Psoas muscle (tissue), 7 donors: ENCODE measurements at regions not wholly inside any gene's neighbourhood (a gene's known extent, or its start where the extent isn't known, plus 50 kb on each side); places are given as distances from the start of the nearest gene placed in this dataset.

Source experiments
- ATAC-seq, 4 donors: fragments of 200-7000 bp; cut with Tn5 transposase; one replicate each; pipeline ENCODE4 v1.9.1; 2020; ENCODE audit warnings: moderate library complexity in 3 of 4, mild to moderate bottlenecking in 2 of 4
- DNase-seq, 2 donors: peaks; one replicate each; pipeline ENCODE4 v3.0.0-alpha.2; 2020
- H3K27ac ChIP-seq: fragments of 200-600 bp; one replicate; pipeline ENCODE4 v1.8.0; 2022
- H3K27me3 ChIP-seq, 3 donors: fragments of 200-600 bp in 1 of 3; one replicate each; pipeline versions ENCODE4 v1.6.1 to v1.8.0; 2013 to 2022; ENCODE audit warnings: low read length in 2 of 3, mild to moderate bottlenecking in 2 of 3, moderate library complexity in 1 of 3; ENCODE audit not compliant: insufficient read depth in 3 of 3
- H3K36me3 ChIP-seq, 2 donors: fragments of 200-600 bp in 1 of 2; one replicate each; pipeline versions ENCODE4 v1.6.1 to v1.8.0; 2013 to 2022; ENCODE audit warnings: low read depth in 1 of 2, mild to moderate bottlenecking in 1 of 2, moderate library complexity in 1 of 2; ENCODE audit not compliant: insufficient read depth in 1 of 2
- H3K4me1 ChIP-seq: fragments of 200-600 bp; one replicate; pipeline ENCODE4 v1.8.0; 2022
- H3K4me3 ChIP-seq: fragments of 200-600 bp; one replicate; pipeline ENCODE4 v1.8.0; 2022; ENCODE audit warnings: mild to moderate bottlenecking
- H3K9me3 ChIP-seq: fragments of 200-600 bp; one replicate; pipeline ENCODE4 v1.8.0; 2022
- CTCF ChIP-seq: fragments of 200-600 bp; IDR thresholded peaks from one replicate; pipeline ENCODE4 v1.8.0; 2022; ENCODE audit warnings: antibody characterized with exemption
- WGBS, 3 donors: extraction: QIAGEN DNeasy Blood & Tissue Kit; methylation state at CpG; one replicate each; pipeline versions ENCODE4 v1.1.6 to v1.1.7; 2013; 5-methylcytosine and 5-hydroxymethylcytosine counted together
- intact Hi-C, 2 donors: fragments of 100-400 bp; cut with DNase I; formaldehyde crosslinking; loops; one replicate each; pipeline versions ENCODE4 v1.11.0 to v1.14.2; 2022
- donor health status: healthy with polysubstance abuse.
- donor health status: DM: no; HTN: no; CAD: no; lungs with moderate emphysema.
- donor health status: Bipolar disorder and iron deficiency.
- donor health status: healthy.
- donor health status: DM: yes; HTN: yes; CAD: no.
- donor health status: DM: no; HTN: no; CAD: no.
- donor health status: DM: yes; HTN: yes; CAD: no.

GRCh38 chr1:72579629-72580028, 297.3 kb upstream of the NEGR1 start:
- no peaks in the 10 kb centered on the region for H3K27me3 ChIP-seq

GRCh38 chr1:72570815-72571214, 288.5 kb upstream of the NEGR1 start:
- DNase-seq: no peak
- Histone ChIP-seq H3K9me3 (no peaks in the 10 kb centered on the region), H3K4me1 (peaks cover 9% of the 10 kb centered on the region), H3K27ac (no peak overlapping the region), H3K27me3 (no peaks in the 10 kb centered on the region), H3K4me3 (no peak overlapping the region), H3K36me3 (no peaks in the 10 kb centered on the region)
- intact Hi-C loops: no loop called here
- TF ChIP-seq CTCF: no peak
- no peak for ATAC-seq
- WGBS, 3 donors: 43 to 63% (median 46%) methylated on average over 2 of the region's 2 CpGs

More at GRCh38 chr1:72579629-72580028, 297.3 kb upstream of the NEGR1 start:
- Histone ChIP-seq H3K36me3 (no peaks in the 10 kb centered on the region), H3K27ac (no peak overlapping the region), H3K4me3 (no peak overlapping the region), H3K9me3 (no peaks in the 10 kb centered on the region), H3K4me1 (no peaks in the 10 kb centered on the region)
- intact Hi-C loops: no loop called here
- ATAC-seq (no peak), DNase-seq (no peak)
- WGBS, 3 donors: 76 to 87% (median 85%) methylated on average over 2 of the region's 2 CpGs
- no peak for TF ChIP-seq CTCF

- Histone ChIP-seq H3K4me1 (peaks cover 9% of the 10 kb centered on the region), H3K36me3 (no peaks in the 10 kb centered on the region), H3K27me3 (no peaks in the 10 kb centered on the region), H3K27ac (no peak overlapping the region), H3K4me3 (no peak overlapping the region), H3K9me3 (no peaks in the 10 kb centered on the region)
- ATAC-seq: no peak
- no peak for DNase-seq
- intact Hi-C loops: no loop called here
- 30 to 63% (median 42%) methylated on average over 1 of the region's 1 CpG for WGBS, 3 donors
- TF ChIP-seq CTCF: no peak
Observed at GRCh38 chr1:72568113-72568512, 285.8 kb upstream of the NEGR1 start.

- no peak overlapping the region for H3K27ac ChIP-seq
- H3K27me3 ChIP-seq: no peaks in the 10 kb centered on the region
- intact Hi-C loops: no loop called here
- H3K9me3 ChIP-seq: no peaks in the 10 kb centered on the region
- DNase-seq (no peak), ATAC-seq (no peak)
- H3K36me3 ChIP-seq: no peaks in the 10 kb centered on the region
- peaks cover 9% of the 10 kb centered on the region for H3K4me1 ChIP-seq
- no peak overlapping the region for H3K4me3 ChIP-seq
- no peak for TF ChIP-seq CTCF
Observed at GRCh38 chr1:72567521-72567920, 285.2 kb upstream of the NEGR1 start.

- ATAC-seq (no peak), DNase-seq (no peak)
- peaks cover 9% of the 10 kb centered on the region for H3K4me1 ChIP-seq
- H3K4me3 ChIP-seq: no peak overlapping the region
- intact Hi-C loops: no loop called here
- no peak overlapping the region for H3K27ac ChIP-seq
- no peaks in the 10 kb centered on the region for H3K36me3 ChIP-seq
- no peak for TF ChIP-seq CTCF
- H3K27me3 ChIP-seq: no peaks in the 10 kb centered on the region
- WGBS, 3 donors: 85 to 88% (median 87%) methylated on average over 5 of the region's 5 CpGs
- H3K9me3 ChIP-seq: no peaks in the 10 kb centered on the region
Observed at GRCh38 chr1:72564749-72565148, 282.4 kb upstream of the NEGR1 start.
